Heart left ventricle (tissue), 13 donors: ENCODE measurements at regions not wholly inside any gene's neighbourhood (a gene's known extent, or its start where the extent isn't known, plus 50 kb on each side); places are given as distances from the start of the nearest gene placed in this dataset.
"Not testable (repeated sequence)": the region's sequence is repeated elsewhere in the genome, so short reads cannot be mapped to it uniquely, and the experiment has no call there.

ENCODE experiments used
- POLR2A ChIP-seq, 2 donors: fragments of 450-650 bp; IDR thresholded peaks; one replicate each; pipeline ENCODE4 v1.6.1; 2017; ENCODE audit warnings: antibody characterized with exemption in 2 of 2, mild to moderate bottlenecking in 2 of 2, moderate library complexity in 2 of 2
- TF ChIP-seq, protein P1 (sequence below), 12 donors: fragments of 200-600 bp; sonication (generic) in 4 of 12; IDR thresholded peaks; one replicate each; pipeline versions ENCODE4 v1.5.0 to v1.8.0; 2018 to 2022; ENCODE audit warnings: antibody characterized with exemption in 12 of 12, mild to moderate bottlenecking in 5 of 12
- donor health status: ischemic (EF 13 %, LVEDD 7.1; RV severe dilation, severe dysfunction).
- donor health status: DM: no; HTN: yes; CAD: no.
- donor health status: DM: no; HTN: no; CAD: no.
- donor health status: ischemic (EF 25% LVEDD 6.9; RV normal size, moderate dysfunction).
- donor health status: ischemic (EF 25% LVEDD 5.7; RV mildly dilated, moderate dysfunction).
- donor health status: ischemic (EF 35%, LVEDD 5.7; RV mildly dilated, moderate dysfunction).
- donor health status: nonischemic (EF 11% LVEDD 7.7; RV severe dilation, severe dysfunction).
- donor health status: DM: yes; HTN: yes; CAD: no.
- donor health status: PGD.
- donor health status: ischemic (EF 29% LVEDD 5.4; RV normal size, mild dysfunction).
- donor health status: nonischemic (EF 23%, LVEDD 6.1; RV moderate dilation, normal function).

GRCh38 chr16:29176154-29176470 lies 191.3 kb downstream of the LAT start:
- TF ChIP-seq, protein P1, sequence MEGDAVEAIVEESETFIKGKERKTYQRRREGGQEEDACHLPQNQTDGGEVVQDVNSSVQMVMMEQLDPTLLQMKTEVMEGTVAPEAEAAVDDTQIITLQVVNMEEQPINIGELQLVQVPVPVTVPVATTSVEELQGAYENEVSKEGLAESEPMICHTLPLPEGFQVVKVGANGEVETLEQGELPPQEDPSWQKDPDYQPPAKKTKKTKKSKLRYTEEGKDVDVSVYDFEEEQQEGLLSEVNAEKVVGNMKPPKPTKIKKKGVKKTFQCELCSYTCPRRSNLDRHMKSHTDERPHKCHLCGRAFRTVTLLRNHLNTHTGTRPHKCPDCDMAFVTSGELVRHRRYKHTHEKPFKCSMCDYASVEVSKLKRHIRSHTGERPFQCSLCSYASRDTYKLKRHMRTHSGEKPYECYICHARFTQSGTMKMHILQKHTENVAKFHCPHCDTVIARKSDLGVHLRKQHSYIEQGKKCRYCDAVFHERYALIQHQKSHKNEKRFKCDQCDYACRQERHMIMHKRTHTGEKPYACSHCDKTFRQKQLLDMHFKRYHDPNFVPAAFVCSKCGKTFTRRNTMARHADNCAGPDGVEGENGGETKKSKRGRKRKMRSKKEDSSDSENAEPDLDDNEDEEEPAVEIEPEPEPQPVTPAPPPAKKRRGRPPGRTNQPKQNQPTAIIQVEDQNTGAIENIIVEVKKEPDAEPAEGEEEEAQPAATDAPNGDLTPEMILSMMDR (IDR thresholded peaks at IDR 0.05) = not testable (repeated sequence)
- not testable (repeated sequence) for TF ChIP-seq POLR2A (IDR thresholded peaks at IDR 0.05)
